ACC112 (cell line): ENCODE measurements at regions not wholly inside any gene's neighbourhood (a gene's known extent, or its start where the extent isn't known, plus 50 kb on each side); places are given as distances from the start of the nearest gene placed in this dataset.
A peak's percentile ranks its signal among the peaks of the same experiment; 100 is the strongest.

ENCODE experiments used
- H2AFZ ChIP-seq: fragments of 200-600 bp; sonication (generic); one replicate; pipeline ENCODE4 v1.6.0; 2017; ENCODE audit warnings: antibody characterized with exemption, low read length; ENCODE audit not compliant: unreplicated experiment
- H3K27ac ChIP-seq: fragments of 200-600 bp; sonication (generic); 2 replicates; pipeline ENCODE4 v1.5.1; 2014; ENCODE audit warnings: low read depth, mild to moderate bottlenecking, antibody characterized with exemption, low read length, moderate library complexity
- H3K27me3 ChIP-seq: fragments of 200-600 bp; sonication (generic); 2 replicates; pipeline ENCODE4 v1.6.1; 2014; ENCODE audit warnings: mild to moderate bottlenecking, antibody characterized with exemption, low read length, moderate library complexity, mixed read lengths; ENCODE audit not compliant: insufficient read depth
- H3K36me3 ChIP-seq: fragments of 200-600 bp; sonication (generic); 2 replicates; pipeline ENCODE4 v1.6.1; 2016; ENCODE audit warnings: mild to moderate bottlenecking, antibody characterized with exemption, low read length, moderate library complexity, mixed read lengths; ENCODE audit not compliant: insufficient read depth
- H3K4me1 ChIP-seq: fragments of 200-600 bp; sonication (generic); one replicate; pipeline ENCODE4 v1.6.1; 2016; ENCODE audit warnings: low read length, mixed read lengths; ENCODE audit not compliant: insufficient read depth, unreplicated experiment, control insufficient read depth
- H3K4me3 ChIP-seq: fragments of 200-600 bp; sonication (generic); 2 replicates; pipeline ENCODE4 v1.5.1; 2014; ENCODE audit warnings: mild to moderate bottlenecking, low read depth, low read length
- H3K79me2 ChIP-seq: fragments of 200-600 bp; sonication (generic); one replicate; pipeline ENCODE4 v1.6.0; 2016; ENCODE audit warnings: low read length; ENCODE audit not compliant: control insufficient read depth, unreplicated experiment, insufficient read depth

DNA sequence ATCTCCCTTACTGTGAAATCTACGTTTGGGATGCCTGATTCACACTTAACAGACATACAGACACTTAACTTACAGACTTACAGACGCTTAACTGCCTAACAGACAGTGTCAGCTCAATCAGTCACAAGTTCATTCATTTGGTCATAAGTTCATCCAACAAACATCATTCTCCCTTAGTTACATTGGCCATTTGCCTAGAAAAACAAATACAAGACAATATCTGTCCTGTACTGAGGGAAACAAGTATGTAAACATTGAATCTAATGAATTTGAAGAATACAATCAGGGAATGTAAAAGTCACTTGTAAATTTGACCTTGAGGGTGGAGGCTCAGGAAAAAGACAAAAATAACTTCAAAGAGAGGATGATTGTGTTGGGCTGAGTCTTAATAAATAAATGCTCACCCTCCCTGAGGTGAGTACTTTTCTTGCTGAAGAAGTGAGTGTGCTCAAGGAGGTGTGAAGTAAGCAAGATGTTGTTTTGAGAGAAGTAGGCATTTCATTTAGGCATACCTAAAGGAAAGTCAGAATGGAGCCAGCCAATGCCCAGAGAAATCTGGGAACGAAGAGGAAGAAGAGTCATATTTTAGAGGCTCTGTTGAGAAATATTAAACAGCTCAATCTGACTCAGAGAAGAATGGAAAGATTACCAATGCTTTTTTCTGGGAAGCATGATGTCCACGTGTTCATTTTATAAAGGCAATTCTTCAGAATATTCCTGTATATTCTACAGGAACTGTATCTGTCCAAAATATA is 958.4 kb upstream of the SLC10A2 start:
- Histone ChIP-seq H3K79me2 (no peaks in the 10 kb centered on the region), H3K36me3 (no peaks in the 10 kb centered on the region), H2AFZ (no peak overlapping the region), H3K27me3 (no peaks in the 10 kb centered on the region), H3K4me3 (no peak overlapping the region), H3K27ac (peak overlapping the region; percentile 64), H3K4me1 (peaks cover 3% of the 10 kb centered on the region)

DNA sequence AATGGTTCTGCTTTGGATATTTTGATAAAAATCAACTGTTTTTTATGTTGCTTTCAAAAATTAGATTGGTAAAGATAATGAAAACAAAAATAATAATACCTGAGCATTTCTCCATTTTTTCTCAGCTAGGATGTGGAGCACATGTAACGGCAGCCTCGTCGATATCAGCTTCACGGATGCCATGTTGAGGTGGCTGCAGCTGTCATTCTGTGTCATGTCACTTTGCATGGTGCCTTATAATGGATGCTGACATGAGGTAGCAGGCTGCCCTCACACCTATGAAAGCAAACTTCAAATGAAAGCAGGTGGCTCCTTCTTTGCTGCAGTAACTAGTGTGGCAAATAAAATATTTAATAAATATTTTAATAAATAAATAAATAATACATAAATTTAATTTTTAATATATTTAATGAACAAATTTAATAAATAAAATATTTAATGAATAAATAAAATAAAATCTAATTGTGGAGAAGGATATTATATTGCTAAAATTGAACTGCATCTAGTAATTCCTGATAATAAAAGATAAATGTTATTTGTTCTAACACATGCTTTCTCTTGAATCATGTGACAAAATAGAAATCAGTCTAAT is 955.7 kb upstream of the SLC10A2 start:
- H3K4me1 ChIP-seq = peaks cover 3% of the 10 kb centered on the region

DNA sequence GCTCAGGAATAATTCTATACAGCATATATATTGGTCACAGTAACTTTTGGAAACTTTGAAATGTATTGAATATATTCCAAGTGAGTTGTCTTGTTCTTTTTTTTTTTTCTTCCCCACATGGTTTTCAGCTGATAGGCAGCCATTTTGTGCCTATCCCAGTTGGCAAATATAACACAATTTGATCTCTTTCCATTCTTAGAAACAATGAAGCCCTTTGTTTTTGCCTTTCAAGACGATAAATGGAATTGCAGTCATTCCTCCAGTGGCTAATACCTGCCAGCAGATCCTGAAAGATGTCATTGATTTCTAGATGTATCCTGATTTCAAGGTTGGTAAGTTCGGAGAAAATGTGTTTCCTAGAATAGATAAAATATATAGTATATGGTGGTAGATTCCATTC is 951.1 kb upstream of the SLC10A2 start:
- Histone ChIP-seq H3K27me3 (no peaks in the 10 kb centered on the region), H3K4me3 (no peak overlapping the region), H3K27ac (no peak overlapping the region), H2AFZ (no peak overlapping the region), H3K4me1 (no peaks in the 10 kb centered on the region), H3K36me3 (no peaks in the 10 kb centered on the region), H3K79me2 (no peaks in the 10 kb centered on the region)

More for the DNA sequence above, 955.7 kb upstream of the SLC10A2 start:
- Histone ChIP-seq H3K27me3 (no peaks in the 10 kb centered on the region), H3K4me3 (no peak overlapping the region), H2AFZ (no peak overlapping the region), H3K36me3 (no peaks in the 10 kb centered on the region), H3K79me2 (no peaks in the 10 kb centered on the region), H3K27ac (no peak overlapping the region)

DNA sequence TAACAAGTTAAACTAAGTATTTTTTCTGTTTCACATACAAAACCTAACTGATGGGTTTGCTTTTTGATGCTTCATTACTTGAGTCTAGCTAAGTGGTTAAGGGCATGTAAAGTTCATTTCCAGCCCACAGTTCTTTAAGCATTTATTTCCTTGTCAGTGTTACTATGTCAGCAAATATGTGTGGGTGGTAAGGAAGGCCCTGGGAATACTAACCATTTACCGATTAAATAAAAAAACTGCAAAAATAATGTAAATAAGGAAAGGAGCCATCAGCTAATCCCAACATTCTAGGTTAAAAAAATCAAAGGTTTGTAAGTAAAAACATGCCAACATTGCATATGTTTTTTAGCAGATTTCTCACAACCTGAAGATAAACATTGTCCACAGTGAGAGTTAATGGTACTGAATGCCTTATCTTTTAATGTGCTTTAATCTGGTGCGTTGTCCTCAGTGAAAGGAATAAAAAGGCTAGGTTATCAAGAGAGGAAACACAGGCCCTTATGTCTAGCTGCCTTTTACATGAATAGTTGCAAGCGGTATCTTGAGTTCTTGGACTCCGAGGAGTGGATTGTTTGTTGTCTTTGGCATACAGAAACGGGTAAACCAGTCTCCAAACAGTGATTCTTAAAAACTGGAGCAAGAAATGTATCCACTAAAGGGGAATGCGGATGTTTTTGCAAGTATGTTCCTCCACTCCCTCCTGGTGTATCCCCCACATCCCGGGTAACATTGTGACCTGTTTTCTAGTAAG is 949.6 kb upstream of the SLC10A2 start:
- peak overlapping the region; percentile 75 for H2AFZ ChIP-seq
- no peaks in the 10 kb centered on the region for H3K4me1 ChIP-seq
- no peak overlapping the region for H3K4me3 ChIP-seq
- peak overlapping the region; percentile 37 for H3K27ac ChIP-seq
- H3K79me2 ChIP-seq = no peaks in the 10 kb centered on the region
- no peaks in the 10 kb centered on the region for H3K27me3 ChIP-seq
- no peaks in the 10 kb centered on the region for H3K36me3 ChIP-seq

DNA sequence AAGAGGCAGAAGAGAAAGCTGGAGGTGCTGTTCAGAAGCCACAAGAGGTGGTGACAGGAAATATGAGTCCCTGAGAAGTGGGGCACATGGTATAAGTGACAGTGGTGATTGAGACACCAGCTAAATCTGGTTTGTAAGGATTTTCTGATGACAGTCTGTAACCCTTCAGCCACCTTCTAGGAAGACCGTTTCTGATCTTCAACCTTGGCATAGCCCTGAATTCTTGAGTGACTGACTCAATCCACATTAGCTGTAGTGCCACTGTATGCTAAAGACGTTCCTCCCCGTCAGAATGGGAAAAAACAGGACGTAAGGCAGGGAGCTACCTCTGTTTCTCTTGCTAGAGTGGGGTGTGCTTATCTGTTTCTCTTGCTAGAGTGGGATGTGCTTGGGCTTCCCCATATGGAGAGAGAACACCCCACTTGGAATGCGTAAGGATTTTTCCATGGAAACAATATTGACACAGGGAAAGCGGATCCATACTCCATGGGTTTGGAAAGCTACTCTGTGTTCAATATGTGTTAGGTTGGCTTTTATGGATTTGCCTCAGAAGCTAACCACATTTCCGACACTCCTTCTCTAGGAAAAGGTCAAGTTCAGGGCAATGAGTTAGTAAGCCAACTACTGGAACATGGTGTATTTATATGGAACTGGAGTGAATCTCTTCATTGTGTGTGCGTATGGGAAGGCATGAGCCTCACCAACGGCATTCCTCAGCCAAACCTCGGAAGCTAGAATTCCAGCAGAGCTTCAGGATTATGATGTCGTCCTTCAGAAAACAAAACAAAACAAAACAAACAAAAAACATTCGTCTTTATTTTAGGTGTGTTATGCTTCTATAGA is 948.8 kb upstream of the SLC10A2 start:
- H3K79me2 ChIP-seq = no peaks in the 10 kb centered on the region
- H2AFZ ChIP-seq = no peak overlapping the region
- no peaks in the 10 kb centered on the region for H3K36me3 ChIP-seq
- no peaks in the 10 kb centered on the region for H3K4me1 ChIP-seq
- no peak overlapping the region for H3K27ac ChIP-seq
- H3K27me3 ChIP-seq = no peaks in the 10 kb centered on the region
- H3K4me3 ChIP-seq = no peak overlapping the region

DNA sequence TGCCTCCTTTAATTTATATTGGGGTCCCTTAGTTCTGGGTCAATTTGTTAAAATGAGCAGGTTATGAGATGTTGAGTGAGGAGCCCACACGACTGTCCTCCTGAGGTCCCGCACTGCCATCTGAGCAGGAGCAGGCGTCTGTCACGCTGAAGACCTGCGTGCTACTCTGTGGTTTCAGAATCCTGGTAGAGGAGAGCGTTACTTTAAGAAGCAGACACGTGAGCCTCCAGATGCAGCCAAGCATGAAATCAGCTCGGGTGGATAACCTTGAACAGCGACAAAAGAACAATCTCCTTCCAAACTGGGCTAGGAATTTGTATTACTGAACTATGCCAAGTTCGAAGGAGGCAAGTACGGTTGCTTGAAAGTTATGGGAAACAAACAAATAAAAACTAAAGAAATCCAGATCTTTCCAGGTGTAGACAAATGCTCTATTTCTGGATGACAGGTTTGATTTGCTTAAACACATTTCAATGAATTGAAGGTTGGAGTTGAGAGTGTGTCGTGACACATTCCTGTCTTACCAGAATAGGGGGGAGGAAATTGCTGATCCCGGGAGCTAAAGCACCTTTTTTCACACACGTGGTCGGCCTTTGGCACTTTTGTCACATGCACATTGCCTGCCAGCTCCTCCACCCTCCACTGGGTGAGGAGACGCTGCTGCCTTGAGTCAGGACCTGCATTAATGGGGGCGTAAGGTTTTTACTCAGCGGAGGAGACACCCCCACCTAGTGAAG is 945.5 kb upstream of the SLC10A2 start:
- H2AFZ ChIP-seq = no peak overlapping the region
- peaks cover 3% of the 10 kb centered on the region for H3K4me1 ChIP-seq
- H3K36me3 ChIP-seq = no peaks in the 10 kb centered on the region
- H3K27me3 ChIP-seq = no peaks in the 10 kb centered on the region
- H3K4me3 ChIP-seq = 0 out of 2 replicates have a peak overlapping the region, but pooled peaks have one; percentile 22
- H3K79me2 ChIP-seq = no peaks in the 10 kb centered on the region
- no peak overlapping the region for H3K27ac ChIP-seq

DNA sequence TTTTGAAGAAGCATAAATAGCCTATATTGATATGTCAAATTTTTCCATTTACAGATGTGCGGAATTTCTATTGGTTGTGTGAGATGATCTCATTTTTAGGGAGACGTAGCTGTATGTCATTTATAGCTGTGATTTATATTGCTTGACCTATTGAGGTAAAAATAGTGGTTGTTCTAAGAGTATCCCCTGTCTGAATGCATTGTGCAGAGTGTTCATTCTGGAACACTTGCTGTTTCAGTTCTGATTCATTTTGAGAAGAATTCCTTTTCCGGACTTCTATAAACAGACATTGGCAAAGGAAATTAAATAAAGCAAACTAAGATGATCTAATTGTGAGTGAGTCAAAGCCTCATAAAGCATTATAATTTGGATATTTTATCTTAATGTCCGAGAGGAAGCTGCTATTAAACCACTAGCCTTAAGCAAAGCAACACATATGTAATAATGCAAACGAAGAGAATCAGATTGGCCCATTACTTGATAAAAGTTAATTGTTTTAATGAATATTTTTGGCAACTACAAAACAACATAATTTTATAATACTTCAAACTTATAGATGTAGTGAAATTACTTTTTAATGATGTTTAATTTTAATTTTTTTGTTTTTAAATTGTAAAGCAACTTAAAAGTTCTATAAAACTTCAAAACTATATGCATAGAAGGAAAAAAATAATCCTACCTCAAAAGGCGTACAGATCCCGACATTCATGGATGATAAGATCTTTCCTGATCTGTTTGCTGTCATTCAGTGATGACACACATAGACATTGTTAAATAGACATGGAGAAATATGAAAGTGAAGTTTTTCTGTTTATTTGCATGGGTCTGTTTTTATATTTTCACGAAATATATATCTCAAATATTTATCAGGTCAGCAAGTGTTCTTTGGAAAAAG is 942.6 kb upstream of the SLC10A2 start:
- Histone ChIP-seq H3K79me2 (no peaks in the 10 kb centered on the region), H3K4me3 (no peak overlapping the region), H3K36me3 (no peaks in the 10 kb centered on the region), H3K4me1 (peaks cover 3% of the 10 kb centered on the region), H3K27ac (no peak overlapping the region), H2AFZ (no peak overlapping the region), H3K27me3 (no peaks in the 10 kb centered on the region)

DNA sequence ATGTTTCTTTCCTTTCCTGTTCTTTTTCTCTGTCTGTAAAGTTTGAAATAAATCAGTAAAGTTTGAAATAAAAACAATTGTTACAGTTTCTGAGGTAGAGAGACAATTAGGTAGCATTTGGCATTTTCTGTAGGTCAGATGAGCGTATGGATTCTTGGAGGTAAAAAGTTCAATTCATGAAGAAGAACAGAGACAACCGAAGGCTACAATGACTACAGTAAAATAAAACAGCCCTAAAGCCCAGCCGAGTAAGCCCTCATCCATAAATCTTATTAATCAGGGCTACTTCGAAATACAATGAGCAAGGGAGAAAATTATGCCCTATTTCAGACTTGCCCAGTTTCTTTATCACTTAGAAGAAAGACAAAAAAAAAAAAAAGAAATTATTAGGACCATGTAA is 941.9 kb upstream of the SLC10A2 start:
- no peaks in the 10 kb centered on the region for H3K27me3 ChIP-seq
- H2AFZ ChIP-seq = no peak overlapping the region
- no peak overlapping the region for H3K27ac ChIP-seq
- no peaks in the 10 kb centered on the region for H3K79me2 ChIP-seq
- no peaks in the 10 kb centered on the region for H3K36me3 ChIP-seq
- peaks cover 3% of the 10 kb centered on the region for H3K4me1 ChIP-seq
- no peak overlapping the region for H3K4me3 ChIP-seq

DNA sequence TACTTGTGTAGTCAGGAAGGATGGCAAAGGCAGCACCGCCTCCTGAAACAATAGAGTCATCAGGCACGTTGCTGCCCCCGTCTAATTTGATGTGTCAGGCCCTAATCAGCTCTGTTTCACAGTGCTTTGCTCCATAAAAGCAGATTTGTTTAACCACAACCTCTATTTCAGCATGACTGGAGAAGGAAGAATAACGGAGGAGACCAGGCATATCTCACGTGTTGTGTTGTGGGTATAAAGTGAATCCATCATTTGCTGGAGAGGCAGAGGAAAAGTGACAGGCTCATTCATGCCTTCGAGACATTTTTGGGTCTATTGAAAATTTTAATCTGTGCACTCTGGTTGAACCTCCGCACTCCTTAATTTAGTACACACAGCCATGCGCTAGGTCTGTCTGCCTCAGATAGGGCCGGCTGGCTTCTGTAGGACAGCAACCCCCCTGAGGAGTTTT is 940.4 kb upstream of the SLC10A2 start:
- Histone ChIP-seq H3K4me3 (no peak overlapping the region), H3K36me3 (no peaks in the 10 kb centered on the region), H2AFZ (no peak overlapping the region), H3K79me2 (no peaks in the 10 kb centered on the region), H3K27ac (no peak overlapping the region), H3K4me1 (peaks cover 3% of the 10 kb centered on the region), H3K27me3 (no peaks in the 10 kb centered on the region)
